IMR-90 (cell line): ENCODE measurements at regions not wholly inside any gene's neighbourhood (a gene's known extent, or its start where the extent isn't known, plus 50 kb on each side); places are given as distances from the start of the nearest gene placed in this dataset.

ENCODE experiments used
- CEBPB ChIP-seq: IDR thresholded peaks from 2 replicates; pipeline ENCODE4 v1.6.1; 2012; ENCODE audit warnings: low read depth, low read length, improper control_type of control experiment
- CTCF ChIP-seq: conservative IDR thresholded peaks from 2 replicates; pipeline ENCODE4 v1.5.1; 2012; ENCODE audit warnings: mild to moderate bottlenecking, low read depth, low read length, improper control_type of control experiment
- ELK1 ChIP-seq: fragments of 150-350 bp; IDR thresholded peaks from 2 replicates; pipeline ENCODE4 v1.6.1; 2016; ENCODE audit warnings: low read depth, mild to moderate bottlenecking, low read length, moderate library complexity, borderline replicate concordance
- FOS ChIP-seq: fragments of 150-350 bp; IDR thresholded peaks from 2 replicates; pipeline ENCODE4 v1.6.1; 2016; ENCODE audit warnings: low read depth, low read length
- MAZ ChIP-seq: IDR thresholded peaks from 2 replicates; pipeline ENCODE4 v1.6.1; 2012; ENCODE audit warnings: low read depth, mild to moderate bottlenecking, low read length, improper control_type of control experiment, moderate library complexity, borderline replicate concordance
- MXI1 ChIP-seq: IDR thresholded peaks from 2 replicates; pipeline ENCODE4 v1.6.1; 2012; ENCODE audit warnings: low read depth, mild to moderate bottlenecking, low read length, moderate library complexity, borderline replicate concordance
- NFE2L2 ChIP-seq: fragments of 150-350 bp; IDR thresholded peaks from 2 replicates; pipeline ENCODE4 v1.6.1; 2016; ENCODE audit warnings: low read depth, mild to moderate bottlenecking, low read length
- POLR2A ChIP-seq: IDR thresholded peaks from 2 replicates; pipeline ENCODE4 v1.6.1; 2012; ENCODE audit warnings: mild to moderate bottlenecking, low read depth, low read length
- RCOR1 ChIP-seq: IDR thresholded peaks from 2 replicates; pipeline ENCODE4 v1.6.1; 2012; ENCODE audit warnings: mild to moderate bottlenecking, low read length, improper control_type of control experiment; ENCODE audit not compliant: insufficient replicate concordance
- SMC3 ChIP-seq: fragments of 150-350 bp; IDR thresholded peaks from 2 replicates; pipeline ENCODE4 v1.6.1; 2016; ENCODE audit warnings: low read depth, mild to moderate bottlenecking, antibody characterized with exemption, low read length, moderate library complexity
- USF2 ChIP-seq: fragments of 150-350 bp; IDR thresholded peaks from 2 replicates; pipeline ENCODE4 v1.6.1; 2017; ENCODE audit warnings: mild to moderate bottlenecking, antibody characterized with exemption, low read length, low read depth

GRCh38 chr5:147017191-147017590 lies 138.6 kb upstream of the PPP2R2B start:
- no peak for TF ChIP-seq CTCF
- no peak for TF ChIP-seq CEBPB
- TF ChIP-seq MXI1 = no peak
- no peak for TF ChIP-seq USF2
- no peak for TF ChIP-seq NFE2L2
- TF ChIP-seq ELK1 = no peak
- TF ChIP-seq POLR2A = no peak
- TF ChIP-seq SMC3 = no peak
- no peak for TF ChIP-seq FOS
- no peak for TF ChIP-seq MAZ
- TF ChIP-seq RCOR1 = no peak
